GM18517 (cell line): ENCODE measurements at regions not wholly inside any gene's neighbourhood (a gene's known extent, or its start where the extent isn't known, plus 50 kb on each side); places are given as distances from the start of the nearest gene placed in this dataset.
"Not testable (repeated sequence)": the region's sequence is repeated elsewhere in the genome, so short reads cannot be mapped to it uniquely, and the experiment has no call there.

Experiments used
- ATAC-seq: cut with Tn5 transposase; IDR thresholded peaks from one replicate; pipeline ENCODE4 v1.9.1; 2021; ENCODE audit warnings: mild to moderate bottlenecking, moderate library complexity; ENCODE audit not compliant: unreplicated experiment

DNA sequence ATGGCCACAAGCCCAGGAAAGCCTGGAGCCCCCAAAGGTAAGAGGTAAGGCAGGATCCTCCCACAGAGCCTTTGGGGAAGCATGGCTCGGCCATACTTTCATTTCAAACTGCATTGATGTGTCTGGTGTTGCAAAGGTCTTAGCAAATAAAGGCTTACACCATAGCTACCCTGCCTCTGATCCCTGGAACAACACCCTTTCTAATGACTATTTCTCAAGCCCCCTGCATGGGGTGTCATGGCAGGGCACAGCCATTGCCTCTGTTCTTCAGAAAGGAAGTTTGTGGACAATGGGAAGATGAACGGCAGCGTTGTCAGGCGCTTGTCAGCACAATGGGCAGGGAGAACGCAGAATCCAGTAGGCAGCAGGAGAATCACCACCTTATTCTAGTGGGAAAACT is 435.0 kb upstream of the SMIM21 start:
- ATAC-seq, result no peak

DNA sequence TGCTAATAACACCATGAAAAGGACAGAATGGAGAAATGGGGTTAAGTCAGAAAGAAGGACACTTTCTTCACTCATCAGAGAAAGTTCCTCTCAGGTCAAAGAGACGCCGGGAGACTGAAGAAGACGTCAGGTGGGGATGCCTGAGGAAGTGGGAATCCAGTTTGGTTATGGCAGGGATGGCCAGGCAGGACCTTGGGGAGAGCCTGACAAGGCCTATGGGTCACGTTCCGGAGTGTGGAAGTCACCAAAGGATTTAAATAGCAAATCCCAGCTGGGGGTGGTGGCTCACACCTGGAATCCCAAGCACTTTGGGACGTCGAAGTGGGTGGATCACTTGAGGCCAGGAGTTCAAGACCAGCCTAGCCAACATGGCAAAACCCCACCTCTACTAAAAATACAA is 432.7 kb upstream of the SMIM21 start:
- no peak for ATAC-seq

DNA sequence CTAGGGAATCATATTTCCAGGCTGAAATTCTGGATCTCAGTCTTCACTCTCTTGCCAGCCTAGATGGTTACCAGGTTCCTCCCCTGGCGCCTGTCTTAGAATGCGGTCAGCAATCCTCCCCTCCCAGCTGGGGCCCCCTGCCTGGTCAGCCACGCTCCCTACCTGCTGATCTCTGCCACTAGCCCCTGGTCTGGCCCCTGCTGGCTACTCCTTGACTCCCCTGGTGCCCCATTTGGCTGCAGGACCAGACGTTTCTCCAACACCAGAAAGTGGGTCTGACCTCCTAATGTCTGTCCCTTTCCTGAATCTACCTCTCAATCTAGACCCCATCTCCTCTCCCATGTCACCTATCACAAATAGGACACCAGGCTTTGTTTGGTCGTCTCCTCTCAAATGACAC is 432.0 kb upstream of the SMIM21 start:
- no peak for ATAC-seq

DNA sequence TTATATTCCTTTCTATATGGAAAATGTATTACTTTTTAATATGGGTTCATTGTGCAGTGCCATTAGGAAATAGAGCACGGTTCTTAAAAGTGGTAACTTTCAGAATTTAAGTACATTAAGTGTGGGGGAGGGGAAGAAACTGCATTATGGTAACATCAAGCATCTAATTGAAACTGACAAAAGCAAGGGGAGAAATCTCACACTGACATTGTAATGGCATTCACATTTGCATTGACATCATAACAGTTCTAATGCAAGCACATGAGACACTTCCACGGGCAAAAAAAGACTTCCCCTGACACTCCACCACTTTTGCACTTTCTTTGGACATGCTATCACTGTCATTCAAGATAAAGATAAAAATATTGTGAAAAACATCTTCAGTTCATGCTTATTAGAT is 431.3 kb upstream of the SMIM21 start:
- ATAC-seq, result no peak

DNA sequence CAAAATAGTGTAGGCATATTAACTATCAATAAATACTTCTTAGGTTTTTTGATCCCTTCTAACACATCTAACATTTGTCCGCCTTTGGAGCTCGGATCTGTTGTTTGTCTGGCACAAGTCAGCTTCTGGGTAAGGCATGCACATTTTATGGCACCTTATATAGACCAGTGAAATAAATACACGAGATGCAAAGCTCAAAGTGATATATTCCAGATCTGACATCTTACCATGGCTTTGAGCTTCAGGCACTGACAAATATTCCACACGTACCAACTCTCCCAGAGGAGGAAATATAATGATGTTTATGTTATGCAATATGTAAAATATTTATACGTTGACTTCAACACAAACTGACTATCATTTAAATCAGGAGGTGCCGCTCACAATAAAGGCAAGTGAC is 430.1 kb upstream of the SMIM21 start:
- no peak for ATAC-seq

DNA sequence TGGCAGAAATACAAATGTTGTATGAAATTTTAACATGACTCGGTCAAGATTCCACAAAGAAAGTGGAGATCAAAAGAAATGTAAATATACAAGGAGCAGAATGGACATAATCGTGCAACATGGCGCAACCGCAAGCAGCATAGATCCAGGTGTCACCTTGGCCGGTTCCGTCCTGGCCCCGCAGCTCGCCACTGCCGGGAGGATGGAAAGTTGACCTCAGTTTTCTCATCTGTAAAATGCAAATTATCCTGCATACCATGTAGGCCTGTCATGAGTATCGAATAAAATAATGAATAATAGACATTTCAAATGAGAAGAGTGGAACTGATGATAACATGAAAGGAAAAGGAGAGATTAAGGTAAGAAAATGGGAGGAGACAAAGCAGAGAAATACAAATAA is 427.3 kb upstream of the SMIM21 start:
- no peak for ATAC-seq

DNA sequence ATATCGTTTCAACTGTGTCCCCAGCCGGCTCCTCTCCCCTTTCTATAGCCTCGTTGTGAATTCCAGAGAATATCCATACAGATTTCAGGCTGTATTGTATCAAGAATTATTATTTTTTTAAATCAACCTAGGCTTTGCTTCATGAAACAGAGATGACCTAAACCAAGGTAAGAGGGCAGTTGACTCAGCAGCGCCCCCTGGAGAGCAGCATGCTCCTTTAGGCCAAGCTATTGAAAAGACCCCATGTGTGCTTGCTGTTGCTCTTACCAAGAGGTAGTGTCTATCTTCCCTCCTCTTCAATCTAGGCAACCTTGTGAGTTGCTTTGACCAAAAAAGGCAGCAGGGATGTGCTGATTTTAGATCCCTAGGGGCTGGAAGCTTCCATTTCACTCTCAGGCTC is 426.7 kb upstream of the SMIM21 start:
- ATAC-seq, result no peak

DNA sequence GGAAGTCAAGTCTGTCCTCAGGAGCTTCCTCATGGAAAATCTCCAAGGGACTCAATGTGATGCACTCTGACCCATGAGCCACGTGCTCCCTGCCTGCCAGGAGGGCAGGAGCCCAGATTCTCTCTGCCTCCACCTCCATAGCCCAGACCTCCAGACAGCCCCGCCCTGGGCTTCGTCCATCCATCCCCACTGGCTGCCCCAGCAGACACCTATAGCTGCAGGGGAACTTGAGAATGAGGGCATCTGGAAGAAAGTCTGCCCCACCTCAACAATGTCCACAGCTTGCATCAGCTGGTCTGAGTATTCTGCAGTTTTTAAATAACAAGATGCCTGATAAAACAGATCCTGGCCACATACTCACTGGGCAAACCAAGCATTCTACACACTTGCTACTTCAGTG is 418.8 kb upstream of the SMIM21 start:
- no peak for ATAC-seq

DNA sequence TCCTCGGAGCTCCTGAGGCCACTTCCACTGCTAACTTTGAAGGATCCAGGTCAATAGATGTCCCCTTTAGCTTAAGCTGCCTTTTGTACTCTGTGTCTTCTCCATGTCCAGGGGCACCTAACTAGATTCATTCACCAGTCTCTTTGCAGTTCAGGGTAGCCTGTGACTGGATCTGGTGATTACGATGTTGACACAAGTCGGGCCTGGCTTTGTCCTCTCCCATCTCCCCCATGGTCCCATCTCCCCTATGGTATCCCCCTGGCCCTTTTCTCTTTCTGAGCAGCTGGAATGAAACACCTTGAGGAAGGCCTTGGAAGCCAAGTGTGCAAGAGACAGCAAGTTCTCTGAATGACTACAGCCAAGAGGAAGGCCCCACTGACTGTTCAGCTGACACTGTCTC is 417.9 kb upstream of the SMIM21 start:
- no peak for ATAC-seq

DNA sequence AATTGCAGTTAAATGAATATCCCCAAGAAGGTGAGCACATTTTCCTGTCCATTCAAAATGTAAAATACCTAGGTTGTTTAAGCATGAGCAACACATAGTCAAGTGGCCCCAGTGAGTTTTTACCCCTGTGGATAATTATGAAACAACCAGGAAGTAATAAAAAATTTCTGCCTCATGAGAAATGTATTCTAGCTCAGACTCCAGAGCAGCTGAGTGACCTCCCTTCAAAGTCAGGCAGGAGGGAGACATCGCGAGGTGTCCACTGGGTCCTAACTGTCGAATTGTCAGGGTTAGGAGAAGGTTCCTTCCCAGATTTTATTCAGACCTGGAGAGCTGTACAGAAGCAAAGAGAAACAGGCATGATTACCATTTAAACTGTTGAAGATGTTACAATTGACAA is 416.6 kb upstream of the SMIM21 start:
- no peak for ATAC-seq

DNA sequence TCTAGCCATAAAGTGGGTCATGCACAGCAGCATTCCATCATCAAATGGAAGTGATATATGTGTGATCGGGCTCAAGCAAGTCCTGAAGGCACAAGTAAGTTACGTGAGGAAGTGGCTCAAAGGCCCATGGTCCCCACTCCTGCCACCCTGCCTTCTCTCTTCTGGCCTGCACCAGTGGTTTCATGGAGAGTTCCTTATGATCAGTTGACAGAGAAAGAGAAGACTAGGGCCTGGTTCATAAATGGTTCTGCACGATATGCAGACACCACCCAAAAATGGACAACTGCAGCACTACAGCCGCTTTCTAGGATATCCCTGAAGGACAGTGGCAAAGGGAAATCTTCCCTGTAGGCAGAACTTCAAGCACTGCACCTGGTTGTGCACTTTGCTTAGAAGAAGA is 412.6 kb upstream of the SMIM21 start:
- ATAC-seq, result no peak

DNA sequence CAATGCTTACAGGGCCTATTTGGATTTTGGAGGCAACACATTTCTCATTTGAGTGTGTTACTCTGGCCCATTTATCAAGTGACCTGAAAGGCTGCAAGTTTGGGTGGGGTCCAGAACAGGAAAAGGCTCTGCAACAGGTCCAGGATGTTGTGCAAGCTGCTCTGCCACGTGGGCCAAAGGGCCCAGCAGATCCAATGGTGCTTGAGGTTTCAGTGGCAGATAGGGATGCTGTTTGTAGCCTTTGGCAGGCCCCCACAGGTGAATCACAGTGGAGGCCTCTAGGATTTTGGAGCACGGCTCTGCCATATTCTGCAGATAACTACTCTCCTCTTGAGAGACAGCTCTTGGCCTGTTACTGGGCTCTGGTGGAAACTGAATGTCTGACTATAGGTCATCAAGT is 412.2 kb upstream of the SMIM21 start:
- ATAC-seq, result not testable (repeated sequence)

DNA sequence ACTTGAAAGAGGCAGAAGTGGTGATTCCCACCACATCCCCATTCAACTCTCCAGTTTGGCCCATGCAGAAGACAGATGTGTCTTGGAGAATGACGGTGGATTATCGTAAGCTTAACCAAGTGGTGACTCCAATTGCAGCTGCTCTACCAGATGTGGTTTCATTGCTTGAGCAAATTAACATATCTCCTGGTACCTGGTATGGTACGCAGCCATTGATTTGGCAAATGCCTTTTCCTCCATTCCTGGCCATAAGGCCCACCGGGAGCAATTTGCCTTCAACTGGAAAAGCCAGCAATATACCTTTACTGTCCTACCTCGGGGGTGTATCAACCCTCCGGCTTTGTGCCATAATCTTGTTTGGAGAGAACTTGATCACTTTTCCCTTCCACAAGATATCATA is 411.5 kb upstream of the SMIM21 start:
- ATAC-seq, result no peak

DNA sequence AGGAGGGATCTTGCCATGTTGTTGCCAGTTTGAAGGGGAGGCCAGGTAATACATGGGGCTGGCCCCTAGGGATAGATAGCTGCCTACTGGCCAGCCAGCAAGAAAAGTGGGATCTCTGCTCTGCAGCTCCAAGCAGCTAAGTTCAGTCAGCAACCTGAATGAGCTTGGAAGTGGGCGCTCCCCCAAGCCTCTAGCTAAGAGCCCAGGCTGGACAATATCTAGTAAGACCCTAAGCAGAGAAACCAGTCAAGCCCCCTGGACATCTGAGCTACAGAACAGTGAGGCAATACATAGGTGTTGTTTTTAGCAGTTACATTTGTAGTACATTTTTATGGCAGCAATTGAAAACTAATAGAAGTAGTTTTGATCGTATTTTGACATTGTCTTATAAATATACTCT is 409.8 kb upstream of the SMIM21 start:
- no peak for ATAC-seq

DNA sequence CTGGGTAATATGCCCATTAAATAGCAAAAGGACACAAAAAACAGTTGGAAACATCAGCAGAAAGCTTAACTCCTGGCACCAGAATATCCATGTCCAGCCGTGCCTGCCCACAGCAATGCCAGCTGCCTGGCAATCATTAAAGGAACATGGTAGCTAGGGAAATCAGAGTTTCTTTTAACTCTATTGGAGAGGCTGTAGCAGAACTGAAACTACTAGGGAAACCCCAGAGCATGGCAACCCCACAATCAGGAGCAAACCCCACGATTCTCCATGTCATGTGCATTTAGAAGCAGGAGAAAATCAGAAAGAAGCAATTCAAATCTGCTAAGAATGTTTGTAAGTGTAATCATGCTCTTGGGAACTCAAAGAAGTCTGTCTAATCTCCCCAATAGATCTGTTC is 409.0 kb upstream of the SMIM21 start:
- no peak for ATAC-seq

DNA sequence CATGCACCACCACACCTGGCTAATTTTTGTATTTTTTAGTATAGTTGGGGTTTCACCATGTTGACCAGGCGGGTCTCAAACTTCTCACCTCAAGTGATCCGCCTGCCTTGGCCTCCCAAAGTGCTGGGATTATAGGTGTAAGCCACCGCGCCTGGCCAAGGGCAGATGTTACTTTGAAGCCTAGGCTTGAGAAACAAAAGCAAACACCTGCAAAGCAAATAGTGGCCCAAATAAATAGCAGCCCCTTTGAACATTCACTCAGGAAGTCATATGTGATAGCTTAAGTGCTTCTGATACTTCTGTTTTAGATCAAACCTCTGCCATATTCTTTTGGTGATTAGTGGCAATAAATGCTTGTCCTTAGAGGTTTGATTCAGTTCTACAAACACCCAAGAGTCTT is 404.5 kb upstream of the SMIM21 start:
- no peak for ATAC-seq

DNA sequence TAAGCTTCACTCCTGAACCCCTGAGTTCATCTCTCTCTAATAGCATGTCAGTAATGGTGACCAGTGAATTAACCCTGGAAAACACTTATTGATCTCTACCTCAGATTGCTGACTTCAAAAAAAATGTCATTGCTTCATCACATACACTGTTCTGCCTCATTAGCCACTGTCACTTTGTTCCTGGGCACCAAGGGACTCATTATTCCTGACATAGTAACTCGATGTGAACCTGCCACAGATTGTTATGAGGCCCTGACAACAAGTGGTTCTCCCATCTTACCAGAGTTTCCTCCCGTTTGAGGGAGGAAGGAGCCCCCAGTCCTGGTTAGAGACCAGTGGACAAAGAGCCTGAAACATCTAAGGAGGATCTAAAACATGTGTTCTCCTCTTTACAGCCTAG is 403.3 kb upstream of the SMIM21 start:
- ATAC-seq, result no peak

DNA sequence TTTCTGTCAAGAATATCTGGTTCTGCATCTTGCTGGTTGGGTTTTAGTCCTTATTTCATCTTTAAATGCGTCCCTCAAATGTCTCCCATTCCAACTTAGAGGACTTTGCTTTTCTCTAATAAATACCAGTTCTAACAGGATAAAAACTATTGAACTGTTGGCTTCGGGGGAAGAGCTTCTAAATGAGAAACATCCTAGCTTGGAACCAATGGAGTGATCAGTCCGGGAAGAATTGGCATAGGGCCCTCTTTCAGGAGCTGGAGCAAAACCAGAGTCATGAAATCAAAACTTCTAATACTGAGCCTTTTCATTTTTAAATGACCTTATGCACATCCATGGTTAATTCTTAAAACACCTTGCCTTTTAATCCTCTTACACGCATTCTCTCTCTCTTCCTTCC is 401.6 kb upstream of the SMIM21 start:
- no peak for ATAC-seq

DNA sequence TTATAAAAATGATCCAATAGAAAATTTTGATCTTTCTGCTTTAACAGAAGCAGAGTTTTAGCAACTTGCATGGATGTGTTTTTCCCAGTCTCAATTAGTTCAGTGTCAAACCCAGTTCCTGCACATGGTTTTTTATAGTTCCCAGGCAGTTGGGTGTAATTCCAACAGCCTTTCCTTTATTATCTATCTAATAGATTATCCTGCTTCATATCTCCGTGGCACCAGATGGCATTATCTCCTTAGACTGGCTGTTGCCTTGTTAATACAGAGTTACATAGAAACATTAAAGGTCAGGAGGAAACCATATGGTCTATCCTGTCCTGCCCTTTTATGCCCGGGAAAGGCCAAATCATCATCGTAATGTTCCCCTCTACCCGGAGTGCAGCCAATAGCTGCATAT is 400.9 kb upstream of the SMIM21 start:
- no peak for ATAC-seq

DNA sequence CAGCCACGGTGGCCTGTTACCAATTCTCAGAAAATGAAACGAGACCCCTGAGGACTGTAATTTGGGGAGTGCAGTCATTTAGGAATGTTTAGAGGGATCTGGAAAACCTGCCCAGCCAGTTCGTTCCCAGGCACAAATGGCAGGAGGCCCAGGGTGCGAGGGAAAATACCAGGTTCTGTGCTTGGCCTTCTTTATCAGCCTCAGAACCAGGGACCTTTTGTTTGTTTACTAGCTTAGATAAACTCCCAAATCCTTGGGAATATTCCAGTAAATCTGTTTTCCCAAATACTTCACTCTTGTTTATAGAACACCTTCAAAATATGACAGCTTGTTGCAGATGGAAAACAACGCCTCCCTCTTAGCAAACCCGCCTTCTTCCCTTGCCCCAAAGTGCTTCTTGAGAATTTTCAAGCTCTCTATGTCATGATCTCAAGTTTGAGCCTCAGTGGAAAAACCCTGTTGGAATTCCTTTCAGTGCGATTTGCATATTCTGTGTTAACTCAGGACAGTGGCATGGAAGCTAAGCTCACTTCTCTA is 400.3 kb upstream of the SMIM21 start:
- no peak for ATAC-seq

DNA sequence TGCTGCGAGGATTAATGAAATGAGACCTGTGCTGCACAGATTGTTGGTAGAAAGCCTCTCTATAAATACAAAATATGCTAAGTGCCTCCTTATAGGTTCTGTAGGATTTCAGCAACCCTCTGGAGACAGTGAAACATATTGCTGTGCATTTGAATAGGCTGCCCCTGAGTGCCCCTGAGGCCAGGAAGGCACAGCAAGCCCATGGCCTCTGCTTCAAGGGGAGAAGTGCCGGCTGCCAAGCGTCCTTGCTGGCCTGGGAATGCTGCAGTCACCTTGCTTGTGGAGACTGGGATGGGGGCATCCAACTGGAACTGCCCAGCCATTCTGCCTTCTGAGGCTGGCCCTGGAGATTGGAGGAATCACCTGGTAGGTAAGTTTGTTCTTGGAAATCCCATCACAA is 397.2 kb upstream of the SMIM21 start:
- no peak for ATAC-seq

DNA sequence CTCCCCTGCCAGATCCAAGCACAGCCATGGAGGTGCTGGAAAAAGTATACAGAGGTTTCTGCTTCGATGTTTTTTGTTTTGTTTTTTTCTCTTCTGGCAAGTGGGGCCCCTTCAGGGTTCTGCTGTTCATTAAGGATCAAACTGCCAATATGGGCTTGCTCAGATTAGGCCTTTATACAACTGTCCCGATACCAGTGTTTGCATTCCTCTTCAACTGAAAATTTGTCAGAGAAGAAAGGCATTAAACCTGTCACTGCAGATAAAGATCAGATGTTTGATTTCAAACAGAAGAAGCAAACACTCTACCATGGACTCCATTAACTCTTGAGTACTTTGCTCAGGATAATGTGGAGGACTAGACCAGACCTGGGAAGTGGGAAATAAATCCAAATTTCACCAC is 396.0 kb upstream of the SMIM21 start:
- no peak for ATAC-seq

DNA sequence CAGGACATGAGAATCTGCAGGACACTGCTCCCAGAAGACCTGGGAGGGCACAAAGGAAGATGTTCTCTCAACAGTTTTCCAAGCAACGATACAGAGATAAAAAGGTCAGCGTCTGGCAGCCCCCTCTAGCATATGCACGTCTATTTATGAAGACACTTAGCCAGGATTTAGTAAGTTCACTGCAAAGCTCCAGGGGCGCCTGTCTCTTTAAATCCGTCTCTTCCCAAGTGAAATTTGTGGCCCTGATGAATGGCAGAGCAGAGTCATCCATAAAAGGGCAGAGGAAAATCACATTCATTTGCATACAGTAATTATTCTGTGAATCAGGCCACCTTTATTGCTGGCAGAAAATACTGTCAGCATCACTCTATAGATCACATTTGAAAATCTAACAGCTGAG is 390.9 kb upstream of the SMIM21 start:
- ATAC-seq, result no peak

DNA sequence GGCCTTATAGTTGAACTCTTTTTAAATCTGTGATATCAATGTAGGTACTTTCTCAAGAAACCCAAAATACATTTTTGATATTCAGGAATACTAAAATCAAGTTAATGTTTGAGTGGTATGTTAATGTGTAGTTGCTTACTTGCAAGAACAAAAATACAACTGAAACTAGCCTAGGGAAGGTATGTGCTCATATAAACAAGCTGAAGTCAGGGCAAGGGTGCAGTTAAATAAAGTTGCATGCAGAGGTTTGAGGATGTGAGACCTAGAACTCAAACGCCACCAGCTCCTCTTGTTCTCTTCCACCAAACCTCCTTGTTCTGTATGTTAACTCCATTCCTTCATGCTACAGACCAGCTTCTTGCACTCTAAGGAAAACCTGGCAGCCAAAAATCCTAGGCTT is 388.3 kb upstream of the SMIM21 start:
- no peak for ATAC-seq
